Astrocyte (in vitro differentiated cells and primary cell): ENCODE measurements at regions not wholly inside any gene's neighbourhood (a gene's known extent, or its start where the extent isn't known, plus 50 kb on each side); places are given as distances from the start of the nearest gene placed in this dataset.

Experiments used
- EZH2 ChIP-seq: IDR thresholded peaks from 2 replicates; pipeline ENCODE4 v1.6.1; 2012; ENCODE audit warnings: mild to moderate bottlenecking, low read length, inconsistent platforms; ENCODE audit not compliant: insufficient read depth
- TF ChIP-seq, protein P1 (sequence below): IDR thresholded peaks from 2 replicates; pipeline ENCODE4 v1.5.1; 2011; ENCODE audit warnings: low read depth, mild to moderate bottlenecking, inconsistent platforms, low read length, moderate library complexity; ENCODE audit not compliant: insufficient read depth

DNA sequence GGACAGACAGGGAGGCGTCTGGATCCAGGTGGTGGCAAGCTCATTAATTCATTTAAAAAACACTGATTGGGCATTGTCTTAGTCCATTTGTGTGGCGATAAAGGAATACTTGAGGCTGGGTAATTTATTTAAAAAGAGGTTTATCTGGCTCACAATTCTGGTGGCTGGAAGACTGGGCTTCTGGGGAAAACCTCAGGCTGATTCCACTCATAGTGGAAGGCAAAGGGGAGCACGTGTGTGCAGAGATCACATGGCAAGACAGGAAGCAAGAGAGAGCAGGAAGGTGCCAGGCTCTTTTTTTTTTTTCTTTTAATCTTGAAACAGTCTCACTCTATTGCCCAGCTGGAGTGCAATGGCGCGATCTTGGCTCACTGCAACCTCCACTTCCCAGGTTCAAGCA lies 100.2 kb upstream of the METTL14 start:
- TF ChIP-seq, protein P1, sequence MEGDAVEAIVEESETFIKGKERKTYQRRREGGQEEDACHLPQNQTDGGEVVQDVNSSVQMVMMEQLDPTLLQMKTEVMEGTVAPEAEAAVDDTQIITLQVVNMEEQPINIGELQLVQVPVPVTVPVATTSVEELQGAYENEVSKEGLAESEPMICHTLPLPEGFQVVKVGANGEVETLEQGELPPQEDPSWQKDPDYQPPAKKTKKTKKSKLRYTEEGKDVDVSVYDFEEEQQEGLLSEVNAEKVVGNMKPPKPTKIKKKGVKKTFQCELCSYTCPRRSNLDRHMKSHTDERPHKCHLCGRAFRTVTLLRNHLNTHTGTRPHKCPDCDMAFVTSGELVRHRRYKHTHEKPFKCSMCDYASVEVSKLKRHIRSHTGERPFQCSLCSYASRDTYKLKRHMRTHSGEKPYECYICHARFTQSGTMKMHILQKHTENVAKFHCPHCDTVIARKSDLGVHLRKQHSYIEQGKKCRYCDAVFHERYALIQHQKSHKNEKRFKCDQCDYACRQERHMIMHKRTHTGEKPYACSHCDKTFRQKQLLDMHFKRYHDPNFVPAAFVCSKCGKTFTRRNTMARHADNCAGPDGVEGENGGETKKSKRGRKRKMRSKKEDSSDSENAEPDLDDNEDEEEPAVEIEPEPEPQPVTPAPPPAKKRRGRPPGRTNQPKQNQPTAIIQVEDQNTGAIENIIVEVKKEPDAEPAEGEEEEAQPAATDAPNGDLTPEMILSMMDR: no peak
- no peak for TF ChIP-seq EZH2
